ENCODE measurements at regions not wholly inside any gene's neighbourhood (a gene's known extent, or its start where the extent isn't known, plus 50 kb on each side); places are given as distances from the start of the nearest gene placed in this dataset.
"Not testable (repeated sequence)": the region's sequence is repeated elsewhere in the genome, so short reads cannot be mapped to it uniquely, and the experiment has no call there.

DNA sequence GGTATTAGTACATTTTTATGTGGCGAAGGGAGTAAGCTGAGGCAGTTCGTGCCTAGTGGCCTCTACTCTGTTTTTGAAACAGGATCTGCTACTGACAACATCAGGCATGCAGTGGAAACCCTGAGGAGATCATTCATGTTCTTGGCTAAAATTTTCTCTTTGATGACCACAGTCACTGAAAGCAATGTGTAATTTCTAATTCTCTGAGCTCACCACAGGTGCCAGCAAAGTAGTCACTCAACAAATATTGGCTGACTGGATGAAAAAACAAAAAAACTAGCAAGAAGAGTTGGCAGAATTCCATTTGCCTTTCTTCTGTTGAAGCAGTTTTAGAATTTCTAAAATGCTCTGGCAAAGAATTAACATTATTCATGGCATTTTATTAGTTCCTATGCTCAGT is 176.5 kb upstream of the KCTD7 start:
- no peaks in the 10 kb centered on the region for H3K27me3 ChIP-seq
- DNase-seq (ENCODE audit: low spot score in 2 of 2), result no peak
- H3K4me1 ChIP-seq, result no peaks in the 10 kb centered on the region

GRCh38 chr7:66453340-66453739 is 175.3 kb upstream of the KCTD7 start:
- Histone ChIP-seq H3K27me3 (no peaks in the 10 kb centered on the region), H3K9me3 (no peaks in the 10 kb centered on the region), H3K4me3 (no peak overlapping the region), H3K27ac (no peak overlapping the region), H3K4me1 (no peaks in the 10 kb centered on the region), H3K36me3 (peaks cover 8% of the 10 kb centered on the region)
- WGBS, result 95% methylated on average over 6 of the region's 6 CpGs
- TF ChIP-seq CTCF (IDR thresholded peaks at IDR 0.05) (no peak), POLR2AphosphoS5 (IDR thresholded peaks at IDR 0.05) (no peak), POLR2A (IDR thresholded peaks at IDR 0.05) (no peak), EP300 (IDR thresholded peaks at IDR 0.05) (no peak)
- DNase-seq (ENCODE audit: low spot score in 2 of 2), result no peak

More for the DNA sequence above, 176.5 kb upstream of the KCTD7 start:
- 80% methylated on average over 2 of the region's 2 CpGs for WGBS
- Histone ChIP-seq H3K9me3 (no peaks in the 10 kb centered on the region), H3K36me3 (peaks cover 9% of the 10 kb centered on the region), H3K4me3 (no peak overlapping the region), H3K27ac (no peak overlapping the region)
- TF ChIP-seq EP300 (IDR thresholded peaks at IDR 0.05), result no peak
- no peak for TF ChIP-seq POLR2AphosphoS5 (IDR thresholded peaks at IDR 0.05)
- no peak for TF ChIP-seq CTCF (IDR thresholded peaks at IDR 0.05)
- no peak for TF ChIP-seq POLR2A (IDR thresholded peaks at IDR 0.05)

GRCh38 chr7:66454600-66455225 is 174.0 kb upstream of the KCTD7 start:
- H3K4me1 ChIP-seq, result no peaks in the 10 kb centered on the region
- DNase-seq (ENCODE audit: low spot score in 2 of 2), result no peak
- 88% methylated on average over 5 of the region's 5 CpGs for WGBS
- no peak overlapping the region for H3K27ac ChIP-seq
- no peaks in the 10 kb centered on the region for H3K9me3 ChIP-seq
- H3K36me3 ChIP-seq, result no peaks in the 10 kb centered on the region
- no peak overlapping the region for H3K4me3 ChIP-seq
- TF ChIP-seq POLR2AphosphoS5 (IDR thresholded peaks at IDR 0.05), result no peak
- no peak for TF ChIP-seq POLR2A (IDR thresholded peaks at IDR 0.05)
- no peak for TF ChIP-seq CTCF (IDR thresholded peaks at IDR 0.05)
- no peak for TF ChIP-seq EP300 (IDR thresholded peaks at IDR 0.05)
- H3K27me3 ChIP-seq, result no peaks in the 10 kb centered on the region

DNA sequence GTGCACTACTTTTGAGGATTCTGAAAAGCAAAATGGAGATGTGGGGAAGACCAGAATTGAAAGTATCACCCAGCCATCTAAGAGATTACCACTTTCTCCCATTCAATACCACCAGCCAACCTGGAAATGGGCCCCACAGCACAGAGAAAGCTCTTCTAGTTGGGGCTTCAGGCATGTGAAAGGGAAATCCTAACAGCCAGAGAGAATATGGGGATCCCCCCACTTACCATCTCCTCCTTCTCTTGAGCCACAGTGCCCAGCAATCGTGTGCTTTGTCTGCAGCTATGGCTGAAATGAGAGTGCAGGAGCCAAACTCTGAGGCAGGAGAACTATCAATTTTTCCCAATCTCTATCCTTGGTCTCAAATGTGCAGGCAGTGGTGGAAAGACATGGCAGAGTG is 173.2 kb upstream of the KCTD7 start:
- not testable (repeated sequence) for H3K4me1 ChIP-seq; H3K4me3 ChIP-seq; DNase-seq (ENCODE audit: low spot score in 2 of 2); H3K27me3 ChIP-seq; H3K36me3 ChIP-seq; H3K27ac ChIP-seq; H3K9me3 ChIP-seq
- WGBS, result 83% methylated on average over 1 of the region's 1 CpG

DNA sequence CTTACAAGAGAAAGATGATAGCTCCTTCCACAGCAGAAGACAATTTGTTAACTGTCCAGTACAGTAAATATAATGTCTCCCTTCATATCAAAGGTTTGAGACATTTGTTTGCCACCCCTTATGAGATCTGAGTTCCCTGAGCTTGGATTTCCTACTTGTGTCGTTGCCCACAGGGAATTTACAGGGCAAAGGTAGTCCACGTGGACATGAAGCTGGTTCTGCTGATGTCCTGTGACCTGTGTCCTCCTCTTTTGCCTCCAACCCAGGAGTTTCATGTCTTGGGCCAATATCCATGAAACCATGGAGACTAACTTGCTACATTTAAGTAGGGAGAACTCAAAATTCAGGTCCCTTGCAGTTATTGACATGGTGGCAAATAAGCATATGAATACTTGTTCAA is 172.2 kb upstream of the KCTD7 start:
- WGBS, result 86% methylated on average over 2 of the region's 2 CpGs
- DNase-seq (ENCODE audit: low spot score in 2 of 2); H3K4me3 ChIP-seq: not testable (repeated sequence)

GRCh38 chr7:66458991-66459390 is 169.7 kb upstream of the KCTD7 start:
- not testable (repeated sequence) for DNase-seq (ENCODE audit: low spot score in 2 of 2); H3K4me3 ChIP-seq; H3K27ac ChIP-seq; H3K36me3 ChIP-seq; H3K4me1 ChIP-seq; H3K27me3 ChIP-seq; H3K9me3 ChIP-seq
- 70% methylated on average over 5 of the region's 5 CpGs for WGBS

More for the DNA sequence above, 172.2 kb upstream of the KCTD7 start:
- not testable (repeated sequence) for H3K9me3 ChIP-seq, H3K27me3 ChIP-seq, H3K27ac ChIP-seq, H3K4me1 ChIP-seq, H3K36me3 ChIP-seq

GRCh38 chr7:66459783-66460413 is 168.8 kb upstream of the KCTD7 start:
- H3K4me3 ChIP-seq; DNase-seq (ENCODE audit: low spot score in 2 of 2); H3K27me3 ChIP-seq; H3K9me3 ChIP-seq; H3K36me3 ChIP-seq; H3K4me1 ChIP-seq; H3K27ac ChIP-seq: not testable (repeated sequence)
- 68% methylated on average over 5 of the region's 5 CpGs for WGBS

All from suprapubic skin (tissue), 4 donors.